ENCODE measurements at regions not wholly inside any gene's neighbourhood (a gene's known extent, or its start where the extent isn't known, plus 50 kb on each side); places are given as distances from the start of the nearest gene placed in this dataset.

DNA sequence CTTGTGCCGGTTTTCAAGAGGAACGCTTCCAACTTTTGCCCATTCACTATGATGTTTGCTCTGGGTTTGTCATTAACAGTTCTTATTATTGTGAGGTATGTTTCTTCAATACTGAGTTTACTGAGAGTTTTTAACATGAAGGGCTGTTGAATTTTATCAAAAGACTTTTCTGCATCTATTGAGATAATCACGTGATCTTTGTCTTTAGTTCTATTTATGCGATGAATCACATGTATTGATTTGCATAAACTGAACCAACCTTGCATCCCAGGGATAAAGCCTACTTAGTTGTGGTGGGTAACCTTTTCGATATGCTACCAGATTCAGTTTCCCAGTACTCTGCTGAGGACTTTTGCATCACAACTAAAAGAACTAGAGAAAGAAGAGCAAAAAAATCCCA lies 318.0 kb downstream of the GASK1B start:
- no peak for DNase-seq

DNA sequence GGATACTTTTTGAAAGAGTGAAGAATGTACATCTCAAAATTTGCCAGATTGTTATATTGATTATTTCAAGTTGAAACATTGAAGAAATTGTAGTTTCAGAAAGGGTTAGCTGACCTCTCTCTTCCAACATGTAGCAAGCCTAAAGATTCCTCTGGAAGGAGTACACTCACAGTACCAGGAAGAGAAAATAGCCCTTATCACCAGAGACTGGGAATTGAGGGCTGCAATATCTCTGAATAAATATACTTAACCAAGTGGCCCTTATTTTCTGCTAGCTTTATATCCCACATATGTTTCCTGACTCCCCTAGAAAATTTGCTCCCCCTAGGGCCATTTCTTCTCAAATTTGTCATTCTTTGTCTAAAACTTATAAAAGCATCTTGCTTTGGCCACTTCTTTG lies 332.2 kb downstream of the GASK1B start:
- DNase-seq, result no peak

DNA sequence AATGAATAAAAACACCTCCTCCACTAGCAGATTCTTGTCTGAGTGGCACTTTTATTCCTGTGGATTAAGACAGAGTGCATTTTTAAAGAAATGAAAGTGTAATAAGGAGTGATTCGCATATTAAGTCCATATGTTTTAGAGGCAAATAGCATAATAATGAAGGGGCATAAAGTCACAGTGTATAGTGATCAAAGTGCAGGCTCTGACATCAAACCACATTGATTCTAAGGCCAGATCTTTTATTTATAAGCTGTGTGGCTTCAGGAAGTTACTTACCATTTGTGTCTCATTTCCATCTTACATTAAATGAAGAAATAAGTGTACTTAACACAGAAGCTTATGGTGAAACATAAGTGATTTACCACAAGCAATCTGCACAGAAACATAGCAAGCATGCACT lies 332.8 kb downstream of the GASK1B start:
- DNase-seq, result no peak

DNA sequence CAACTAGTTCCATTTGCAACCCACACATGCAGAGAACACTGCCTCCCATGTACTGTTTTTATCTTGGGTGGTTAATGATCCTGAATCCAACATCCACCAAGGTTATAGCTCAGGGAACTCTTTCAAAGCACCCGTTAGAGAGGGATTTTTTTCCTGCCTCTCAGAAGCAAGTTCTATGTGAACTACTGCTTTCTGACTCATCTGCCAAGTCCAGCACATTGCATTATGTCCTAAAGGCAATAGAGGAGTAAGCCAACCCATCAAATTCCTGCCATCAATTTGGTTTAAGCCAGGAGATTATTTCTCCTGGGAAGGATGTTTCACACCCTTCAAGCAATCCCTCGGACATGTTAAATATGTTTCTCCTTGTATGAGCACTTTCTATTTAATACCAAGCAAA lies 334.5 kb downstream of the GASK1B start:
- no peak for DNase-seq

DNA sequence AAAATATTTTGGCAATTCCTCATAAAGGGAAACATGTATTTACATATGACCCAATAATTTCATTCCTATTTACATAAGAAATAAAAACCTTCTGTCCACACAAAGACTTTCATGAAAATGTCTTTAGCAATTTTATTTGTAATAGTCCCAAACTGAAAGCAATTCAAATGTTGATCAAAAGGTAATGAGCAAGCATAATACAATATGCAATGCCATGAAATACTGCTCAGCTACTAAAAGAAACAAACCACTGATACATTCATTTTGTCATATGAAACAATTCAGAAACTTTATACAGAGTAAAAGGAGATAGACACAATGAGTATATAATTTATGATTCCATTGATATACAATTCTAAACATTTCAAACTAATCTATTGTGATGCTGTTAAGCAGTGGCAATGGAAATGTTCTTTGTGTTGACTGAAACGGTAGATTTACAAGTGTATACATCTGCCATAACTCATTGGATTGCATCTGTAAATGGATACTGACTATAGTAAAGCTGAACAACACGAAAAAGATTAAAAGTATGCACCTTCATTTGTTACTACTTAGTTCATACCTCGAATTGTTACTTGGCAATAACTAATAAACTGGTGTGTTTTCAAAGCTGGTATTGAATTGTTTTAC lies 335.6 kb downstream of the GASK1B start:
- DNase-seq, result no peak

DNA sequence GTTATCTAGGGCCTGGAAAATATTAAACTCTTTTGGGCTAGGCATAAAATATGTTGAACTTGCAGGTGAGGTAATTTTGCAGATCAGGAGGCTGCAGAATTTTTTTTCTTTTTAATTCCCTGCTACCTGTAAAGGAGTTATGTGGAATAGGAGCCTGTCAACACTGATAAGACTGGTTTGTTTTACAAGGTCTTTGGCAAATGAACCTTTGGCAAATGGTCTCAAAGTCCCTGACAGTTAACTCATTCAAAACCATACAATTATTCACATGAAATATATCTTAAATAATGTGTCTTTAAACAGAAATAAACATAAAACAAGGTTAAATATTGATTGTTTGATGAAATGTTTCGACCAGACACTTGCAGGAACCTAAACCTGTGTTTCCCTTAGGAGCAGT lies 340.2 kb downstream of the GASK1B start:
- no peak for DNase-seq

DNA sequence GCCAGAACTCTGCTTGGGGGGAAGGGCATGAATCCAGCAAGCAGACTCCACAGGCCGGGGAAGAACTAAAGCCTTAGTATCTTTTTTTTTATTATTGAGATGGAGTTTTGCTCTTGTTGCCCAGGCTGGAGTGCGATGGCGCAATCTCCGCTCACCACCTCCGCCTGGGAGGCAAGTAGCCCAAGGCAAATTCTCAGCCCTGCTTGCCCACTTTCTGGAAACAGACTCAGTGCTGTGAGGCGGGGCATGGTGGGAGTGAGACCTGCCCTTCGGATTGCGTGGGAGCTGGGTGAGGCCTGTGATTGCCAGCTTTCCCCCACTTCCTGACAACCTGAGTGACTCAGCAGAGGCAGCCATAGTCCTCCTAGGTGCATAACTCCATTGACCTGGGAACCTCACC lies 348.8 kb downstream of the GASK1B start:
- no peak for DNase-seq

DNA sequence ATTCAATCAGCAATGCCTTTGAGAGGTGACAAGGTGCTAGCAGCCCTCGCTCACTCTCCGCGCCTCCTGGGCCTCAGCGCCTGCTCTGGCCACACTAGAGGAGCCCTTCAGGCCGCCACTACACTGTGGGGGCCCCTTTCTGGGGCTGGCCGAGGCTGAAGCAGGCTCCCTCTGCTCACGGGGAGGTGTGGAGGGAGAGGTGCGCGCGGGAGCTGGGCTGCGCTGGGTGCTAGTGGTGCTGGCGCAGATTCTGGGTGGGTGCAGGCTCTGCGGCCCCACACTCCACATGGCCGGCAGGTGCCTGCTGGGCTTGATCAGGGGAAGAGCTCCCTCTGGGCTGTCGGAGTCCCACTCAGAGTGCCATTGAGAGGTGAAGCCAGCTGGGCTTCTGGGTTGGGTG lies 351.0 kb downstream of the GASK1B start:
- no peak for DNase-seq

DNA sequence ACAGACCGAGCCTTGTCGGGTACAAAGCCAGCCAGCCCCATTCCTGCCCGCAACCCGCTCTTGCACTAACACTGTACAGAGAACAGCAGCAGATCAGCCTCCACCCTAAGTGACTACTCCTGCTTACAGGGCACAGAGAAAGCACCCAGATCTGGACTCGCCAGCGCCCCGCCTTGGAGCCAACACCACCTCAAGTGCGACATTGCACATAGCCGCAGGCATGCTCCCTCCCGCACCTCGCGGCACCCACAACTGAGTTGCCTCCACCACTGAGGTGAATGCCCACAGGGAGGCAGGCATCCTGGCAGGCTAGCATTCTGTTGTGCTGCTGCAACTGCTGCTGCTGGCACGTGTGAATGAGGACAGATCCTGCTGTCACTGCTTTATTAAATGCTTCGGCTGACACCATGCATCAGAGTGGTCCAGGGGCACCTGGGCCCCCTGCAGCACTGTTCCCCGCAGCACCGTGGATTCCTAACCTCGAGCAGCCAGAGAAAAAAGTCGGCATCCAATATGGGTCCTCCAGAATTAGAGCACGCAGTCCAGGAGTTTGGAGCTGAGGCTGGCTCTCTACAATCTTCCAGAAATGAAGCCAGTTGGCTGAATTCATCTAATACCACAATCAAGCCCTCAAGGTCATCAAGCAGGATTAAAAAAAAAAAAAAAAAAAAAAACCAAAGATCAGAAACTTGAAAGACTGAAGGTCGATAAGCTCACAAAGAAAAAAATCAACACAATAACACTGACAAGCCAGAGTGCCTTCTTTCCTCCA lies 352.9 kb downstream of the GASK1B start:
- DNase-seq, result no peak

DNA sequence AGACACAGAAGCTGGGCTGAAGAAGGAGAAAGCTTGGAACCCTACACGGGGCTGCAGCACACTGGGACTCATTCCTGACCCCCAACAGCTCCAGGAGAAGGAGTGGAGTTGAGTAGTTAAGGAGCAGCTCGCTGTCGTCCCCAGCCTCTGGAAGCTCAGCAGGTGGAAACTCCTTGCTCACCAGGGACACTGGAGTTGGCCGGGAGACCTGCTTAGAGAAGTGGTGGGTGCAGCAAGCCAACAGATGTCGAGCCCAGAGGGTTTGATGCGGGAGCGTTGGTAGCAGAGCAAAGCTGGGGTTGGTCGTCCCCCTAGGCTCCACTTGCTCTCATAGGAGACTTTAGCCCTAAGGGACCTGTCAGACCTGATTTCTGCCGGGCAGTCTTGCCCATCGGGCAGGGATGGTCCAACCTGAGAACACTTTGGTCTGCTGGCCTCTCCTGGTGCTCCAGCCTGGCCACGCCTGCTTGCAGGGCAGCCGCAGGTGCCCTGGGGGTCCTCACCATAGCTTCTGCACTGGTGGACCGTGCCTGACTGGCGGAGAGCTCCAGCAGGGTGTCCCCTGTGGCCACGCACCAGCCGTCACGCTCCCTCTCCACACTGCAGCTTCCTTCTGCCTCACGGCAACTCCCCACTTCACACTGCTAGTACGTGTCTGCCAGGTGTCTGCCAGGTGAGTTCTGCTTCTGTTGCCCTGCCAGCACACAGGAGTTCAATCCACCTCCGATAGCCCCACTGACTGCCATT lies 353.7 kb downstream of the GASK1B start:
- DNase-seq, result no peak

DNA sequence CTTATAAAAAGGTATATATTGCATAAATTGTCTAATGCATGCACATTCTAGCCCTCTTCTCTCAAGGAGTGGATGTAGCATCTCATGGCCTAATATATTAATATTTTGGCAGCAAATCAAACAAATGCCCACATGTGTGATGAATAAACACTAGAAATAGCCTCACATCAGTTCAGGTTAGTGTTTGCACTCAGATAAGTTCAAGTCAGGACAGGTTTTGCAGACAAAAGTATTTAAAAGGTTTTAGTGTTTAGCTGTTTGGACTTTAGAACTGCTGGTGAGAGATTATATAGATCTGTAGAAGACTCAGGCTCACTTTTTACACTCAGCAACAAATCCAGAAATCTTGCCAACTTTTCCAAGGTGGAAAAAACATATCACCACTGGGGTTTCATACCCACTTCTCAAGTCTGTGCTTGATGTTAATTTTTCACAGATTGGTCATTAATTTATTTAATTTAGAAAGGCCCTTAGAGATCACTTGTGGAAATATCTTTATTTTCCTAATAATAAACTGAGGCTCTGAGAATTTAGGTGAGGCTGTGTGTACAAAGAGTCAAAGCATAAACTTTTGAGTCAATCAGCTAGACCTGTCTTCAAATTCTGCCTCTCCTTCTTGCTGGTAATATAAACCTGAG lies 362.6 kb downstream of the GASK1B start:
- no peak for DNase-seq

DNA sequence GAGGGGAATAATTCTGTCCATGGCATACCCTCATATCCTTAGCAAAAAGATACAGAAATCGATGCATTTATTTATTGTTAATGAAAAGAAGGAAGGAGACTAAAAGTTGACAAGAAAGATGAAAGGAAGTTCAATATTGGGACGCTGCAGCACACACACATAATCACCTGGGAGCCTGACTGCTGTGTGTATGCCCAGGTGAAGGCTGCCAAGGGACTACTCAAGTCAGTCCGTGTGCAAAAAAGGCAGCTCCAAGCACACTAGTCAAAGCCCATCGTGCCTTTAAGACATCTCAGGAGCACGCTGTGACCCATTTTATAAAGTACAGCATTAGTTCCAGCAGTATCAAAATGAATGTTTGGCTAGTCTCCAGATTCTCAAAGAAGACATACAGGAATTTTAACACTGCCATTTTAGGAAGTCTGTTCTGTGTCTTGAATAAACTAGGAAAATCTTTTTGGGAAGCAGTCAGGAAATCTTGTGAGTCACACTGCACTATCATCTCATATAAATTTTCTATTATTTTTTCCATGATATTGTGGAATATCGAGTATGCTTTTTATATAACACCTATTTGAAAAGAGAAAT lies 363.9 kb downstream of the GASK1B start:
- peak; percentile 25 for DNase-seq

DNA sequence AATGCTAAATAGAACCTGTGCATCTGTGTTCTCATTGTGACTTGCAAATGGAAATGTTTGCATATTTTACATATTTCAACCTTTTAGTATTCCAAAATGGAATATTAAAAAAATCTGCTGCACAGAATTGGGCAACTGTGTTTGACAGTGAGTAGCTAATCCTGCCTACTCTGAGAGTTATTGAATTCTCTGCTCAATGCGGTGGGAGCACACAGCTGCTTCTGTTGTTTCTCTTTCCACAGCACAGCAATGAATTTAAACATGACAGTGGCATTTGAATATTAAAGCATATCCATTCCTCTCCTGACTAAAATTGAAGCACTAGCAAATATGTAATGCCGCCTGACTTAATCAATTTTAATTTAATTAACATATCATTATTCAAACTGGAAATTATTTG lies 366.6 kb downstream of the GASK1B start:
- DNase-seq, result no peak

DNA sequence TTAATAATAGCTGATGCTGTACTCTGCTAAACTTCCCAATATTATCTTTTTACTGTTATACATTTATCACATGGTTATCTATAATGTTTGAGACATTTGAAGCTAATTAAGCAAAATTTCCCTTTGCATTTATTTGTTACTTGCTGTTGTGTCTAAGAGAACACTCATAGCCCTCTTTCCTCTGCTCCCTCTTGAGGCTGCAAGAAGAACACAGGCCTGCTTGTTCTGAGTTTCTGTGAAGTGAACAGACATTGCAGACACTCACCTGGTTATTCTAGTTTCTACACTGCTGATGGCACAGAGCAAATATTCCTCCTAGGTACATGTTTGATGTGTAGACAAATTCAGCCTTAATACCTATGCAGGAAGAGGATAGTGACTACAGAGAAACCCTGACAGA lies 367.8 kb downstream of the GASK1B start:
- peak; percentile 10 for DNase-seq

DNA sequence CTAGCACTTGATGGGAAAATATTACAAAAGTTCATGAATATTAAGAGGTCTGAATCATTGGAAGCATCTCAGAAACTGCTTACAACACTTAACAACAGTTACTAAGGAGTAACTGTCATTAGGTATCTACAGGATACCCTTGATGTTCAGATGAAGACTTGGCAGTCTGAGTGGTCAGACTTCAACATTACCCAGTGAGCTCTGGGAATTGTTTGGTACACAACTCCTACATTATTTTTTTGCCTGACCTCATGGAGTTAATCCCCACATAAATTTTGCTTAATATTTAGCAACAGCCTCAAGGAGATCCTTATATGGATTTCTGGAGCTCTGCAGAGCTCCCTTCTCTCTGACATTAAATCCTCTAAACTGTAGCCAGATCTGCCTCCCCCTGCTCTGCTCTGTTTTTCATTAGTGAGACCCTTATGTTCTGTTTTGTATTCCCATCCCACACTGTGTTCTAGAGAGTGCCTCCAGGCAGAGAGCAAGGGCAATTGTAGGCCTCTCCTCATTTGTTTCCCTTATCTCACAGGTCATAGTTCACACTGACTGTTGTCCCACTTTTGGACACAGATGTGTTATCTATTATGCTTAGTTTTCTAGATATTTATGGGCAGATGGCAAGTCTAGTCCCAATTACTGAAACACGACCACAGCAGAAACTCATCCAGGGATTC lies 368.8 kb downstream of the GASK1B start:
- no peak for DNase-seq

DNA sequence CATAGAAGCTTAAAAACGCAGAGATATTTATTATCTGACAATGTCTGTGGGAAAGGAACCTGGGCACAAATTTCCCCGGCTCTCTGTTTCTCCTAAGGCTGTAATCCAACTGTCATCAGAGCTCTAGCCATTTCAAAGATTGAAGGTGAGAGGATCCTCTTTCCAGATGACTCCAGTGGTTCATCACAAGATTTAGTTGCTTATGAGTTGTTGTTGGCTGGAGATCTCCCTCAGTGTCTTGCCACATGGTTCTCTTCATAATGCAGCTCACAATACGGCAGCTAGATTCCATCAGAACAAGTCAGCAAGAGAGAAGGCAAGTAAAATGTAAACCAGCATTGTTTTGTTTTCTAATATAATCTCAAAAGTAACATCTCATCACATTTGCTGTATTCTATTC lies 369.4 kb downstream of the GASK1B start:
- no peak for DNase-seq

DNA sequence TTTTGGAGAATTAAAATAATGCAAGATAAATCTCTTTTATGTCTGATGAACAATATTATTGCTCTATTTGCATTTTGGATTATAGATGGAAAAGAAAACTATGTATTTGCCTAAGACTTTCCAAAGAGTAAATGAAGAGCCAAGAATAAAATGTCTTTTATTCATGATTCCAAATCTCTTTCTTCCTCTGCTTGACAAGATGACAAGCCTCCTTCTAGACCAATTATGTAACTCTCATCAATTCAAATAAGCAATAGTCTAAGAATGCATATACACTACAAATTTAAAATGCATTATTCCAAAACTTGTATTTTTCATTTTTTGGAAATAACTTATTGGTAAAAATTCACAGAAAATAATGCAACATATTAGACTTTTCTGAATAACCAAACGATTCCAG lies 377.3 kb downstream of the GASK1B start:
- DNase-seq, result no peak

DNA sequence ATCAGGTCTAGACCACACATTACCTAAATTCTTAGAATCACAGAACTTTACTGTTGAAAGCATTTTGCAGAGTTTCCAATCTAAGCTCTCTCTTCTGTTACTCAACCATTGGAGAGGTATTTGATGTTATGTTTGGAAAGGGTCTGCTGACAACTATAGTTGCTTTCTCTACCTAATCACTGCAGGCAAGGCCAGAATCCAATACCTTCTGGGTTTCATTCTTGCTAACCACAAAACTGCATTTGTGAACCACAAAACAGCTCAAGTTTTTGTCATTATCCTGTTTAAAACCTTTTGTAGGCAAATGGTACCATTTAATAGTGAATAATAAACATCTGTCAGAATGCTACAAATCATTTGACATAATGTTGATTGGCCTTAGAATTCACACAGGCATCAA lies 380.1 kb downstream of the GASK1B start:
- no peak for DNase-seq

DNA sequence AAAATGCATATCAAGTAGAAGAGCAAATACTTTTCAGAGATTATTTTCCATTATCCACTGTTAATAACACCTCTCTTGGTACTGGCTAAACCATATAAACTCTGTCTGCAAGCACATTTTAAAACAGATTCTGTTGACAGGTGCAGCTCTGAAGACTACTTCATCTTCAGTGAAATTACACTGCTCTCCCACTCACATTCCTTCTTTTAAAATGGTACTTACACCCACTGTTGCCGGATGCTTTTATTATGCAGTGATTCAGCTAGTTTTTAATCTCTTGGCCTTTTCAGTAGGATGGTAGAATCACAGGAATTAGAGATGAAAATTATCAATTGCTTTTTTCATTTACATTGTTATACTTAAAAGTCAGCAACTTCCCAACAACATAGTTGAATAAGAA lies 381.6 kb downstream of the GASK1B start:
- no peak for DNase-seq

DNA sequence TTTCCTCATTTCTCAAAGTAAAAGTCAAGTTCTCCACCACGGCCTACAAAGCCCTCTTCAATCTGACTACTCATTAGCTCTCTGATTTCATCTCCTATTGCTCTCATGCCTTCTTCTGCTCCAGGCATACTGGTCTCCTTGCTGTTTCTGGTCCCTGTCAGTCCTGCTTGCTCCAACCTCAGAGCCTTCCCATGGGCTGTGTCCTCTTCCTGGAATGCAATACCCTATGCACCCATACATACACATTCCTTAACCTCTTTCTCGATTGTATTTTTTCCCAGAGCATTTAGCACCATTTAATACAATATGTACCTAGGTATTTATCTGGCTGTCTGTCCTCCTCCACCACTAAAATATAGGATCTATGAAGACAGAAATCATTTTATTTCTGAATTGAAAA lies 385.2 kb downstream of the GASK1B start:
- no peak for DNase-seq

DNA sequence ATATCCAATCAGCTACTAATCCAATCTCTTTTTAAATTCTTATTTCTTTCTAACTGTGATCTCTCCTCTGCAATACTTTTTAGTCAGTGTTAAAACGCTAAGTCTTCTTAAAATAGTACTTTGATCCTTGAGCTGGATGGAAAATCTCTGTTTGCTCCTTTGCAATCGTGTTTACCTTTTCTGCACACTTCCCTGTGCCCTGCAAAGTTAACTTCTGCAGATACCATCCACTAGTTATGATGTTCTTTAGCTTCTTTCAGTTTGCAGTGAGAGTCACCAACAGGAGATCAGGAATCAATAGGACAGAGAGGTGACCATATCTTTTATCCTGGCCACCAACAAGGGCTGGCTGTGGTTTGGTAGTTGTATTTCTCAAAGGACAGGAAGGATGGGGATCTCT lies 391.5 kb downstream of the GASK1B start:
- DNase-seq, result no peak

DNA sequence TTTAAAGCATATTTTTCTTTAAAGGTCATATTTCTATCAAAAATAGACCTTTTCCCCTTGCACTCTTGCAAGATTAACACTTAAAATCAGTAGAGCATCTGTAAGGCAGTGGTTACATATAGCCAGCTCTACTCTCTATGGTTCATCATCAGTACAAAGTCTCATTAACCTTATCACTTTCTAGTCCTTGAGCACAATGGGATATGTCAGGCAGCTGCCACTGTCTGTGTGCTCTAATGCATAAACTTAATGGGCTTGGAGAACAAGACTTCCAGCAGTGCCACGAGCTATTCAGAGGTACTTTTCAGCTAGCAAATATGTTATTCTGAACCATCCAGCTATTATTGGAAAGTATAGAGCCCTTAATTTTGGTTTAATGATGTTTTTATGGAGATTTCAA lies 393.7 kb downstream of the GASK1B start:
- DNase-seq, result no peak
